HG03064 (cell line): ENCODE measurements at regions not wholly inside any gene's neighbourhood (a gene's known extent, or its start where the extent isn't known, plus 50 kb on each side); places are given as distances from the start of the nearest gene placed in this dataset.

ENCODE experiments used
- ATAC-seq: cut with Tn5 transposase; IDR thresholded peaks from one replicate; pipeline ENCODE4 v1.9.1; 2021; ENCODE audit warnings: low read depth; ENCODE audit not compliant: unreplicated experiment

DNA sequence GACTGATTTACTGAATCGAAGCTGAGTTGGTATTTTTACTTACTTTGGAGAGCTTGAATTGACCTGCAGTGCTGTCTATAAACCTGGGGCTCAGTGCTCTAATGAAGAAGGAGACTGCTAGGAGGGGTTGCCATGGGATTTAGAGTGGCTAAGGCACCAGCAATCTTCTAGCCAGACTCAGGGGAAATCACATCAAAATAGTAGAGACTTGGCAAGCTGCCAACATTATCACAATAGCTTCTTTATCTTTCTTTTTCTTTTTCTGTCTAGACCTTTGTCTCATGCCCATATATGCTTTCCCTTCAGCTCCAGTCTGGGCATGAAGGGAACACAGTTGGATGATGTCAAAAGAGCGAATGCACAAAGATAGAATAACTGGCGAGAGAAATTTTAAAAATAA, 301.1 kb upstream of the DPYD start:
- no peak for ATAC-seq

DNA sequence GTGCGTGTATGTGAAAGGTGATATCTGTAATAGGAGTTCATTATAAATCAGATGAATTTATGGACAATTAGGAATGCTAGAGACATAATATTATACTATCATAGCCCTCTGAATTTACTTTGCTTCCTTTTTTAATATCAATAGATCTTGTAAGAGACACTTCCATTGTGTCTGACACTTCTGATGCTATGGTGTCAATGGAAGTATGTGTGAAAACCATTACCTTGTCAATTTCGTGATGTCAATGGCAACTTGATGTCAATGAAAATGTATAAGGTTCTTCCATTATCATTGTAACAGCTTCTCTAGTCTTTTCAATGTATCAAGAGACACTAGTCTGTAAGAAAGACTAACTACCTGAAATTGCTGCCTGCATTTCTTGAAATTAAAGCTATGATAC, 296.8 kb upstream of the DPYD start:
- ATAC-seq = no peak

GRCh38 chr1:98216304-98216703, 295.5 kb upstream of the DPYD start:
- ATAC-seq = no peak

DNA sequence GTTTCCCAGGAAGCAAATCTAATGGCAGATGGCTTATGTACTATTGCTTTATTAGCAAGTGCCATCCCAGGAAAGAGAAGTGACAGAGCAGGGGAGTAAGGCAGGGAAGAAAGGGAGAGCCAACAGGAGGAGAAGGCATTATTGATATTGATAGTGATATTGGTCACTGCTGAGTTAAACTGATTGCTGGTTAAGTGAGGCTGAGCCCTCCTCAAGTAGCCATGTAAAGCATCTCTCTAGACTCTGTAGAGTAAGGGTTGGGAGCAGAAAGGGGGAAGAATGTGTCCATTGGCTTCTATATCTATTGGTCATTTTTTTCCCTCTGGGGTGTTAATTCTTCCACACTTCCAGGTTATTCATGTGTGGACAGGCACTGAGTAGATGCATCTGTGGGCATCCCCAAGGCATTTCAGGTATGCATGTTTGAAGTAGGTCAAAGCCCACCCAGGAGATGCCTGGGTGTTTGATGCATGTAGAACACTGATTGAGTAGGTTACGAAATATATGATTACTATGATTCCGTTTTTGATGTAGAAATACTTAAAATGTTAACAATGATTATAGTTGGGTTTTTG, 290.5 kb upstream of the DPYD start:
- no peak for ATAC-seq

DNA sequence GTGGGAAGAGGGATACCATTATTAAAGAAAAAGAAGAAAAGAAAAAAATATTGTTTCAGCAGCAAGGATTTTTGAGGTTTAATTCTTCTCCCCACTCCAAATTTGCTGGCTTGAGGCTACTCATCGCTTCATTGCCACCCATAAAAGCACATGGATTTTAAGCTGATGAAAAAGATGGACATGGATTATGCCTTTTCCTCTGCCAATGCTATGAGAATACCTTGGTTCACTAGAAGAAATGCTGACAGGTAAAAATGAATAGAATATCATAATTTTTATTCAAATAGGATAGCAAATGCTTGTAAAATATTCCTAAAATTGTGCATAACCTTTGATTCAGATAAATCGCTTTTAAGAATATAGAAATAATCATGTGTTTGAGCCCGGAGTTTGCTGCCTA, 289.7 kb upstream of the DPYD start:
- ATAC-seq = no peak

- ATAC-seq = no peak
These were observed 289.2 kb upstream of the DPYD start for GRCh38 chr1:98210064-98210463.

DNA sequence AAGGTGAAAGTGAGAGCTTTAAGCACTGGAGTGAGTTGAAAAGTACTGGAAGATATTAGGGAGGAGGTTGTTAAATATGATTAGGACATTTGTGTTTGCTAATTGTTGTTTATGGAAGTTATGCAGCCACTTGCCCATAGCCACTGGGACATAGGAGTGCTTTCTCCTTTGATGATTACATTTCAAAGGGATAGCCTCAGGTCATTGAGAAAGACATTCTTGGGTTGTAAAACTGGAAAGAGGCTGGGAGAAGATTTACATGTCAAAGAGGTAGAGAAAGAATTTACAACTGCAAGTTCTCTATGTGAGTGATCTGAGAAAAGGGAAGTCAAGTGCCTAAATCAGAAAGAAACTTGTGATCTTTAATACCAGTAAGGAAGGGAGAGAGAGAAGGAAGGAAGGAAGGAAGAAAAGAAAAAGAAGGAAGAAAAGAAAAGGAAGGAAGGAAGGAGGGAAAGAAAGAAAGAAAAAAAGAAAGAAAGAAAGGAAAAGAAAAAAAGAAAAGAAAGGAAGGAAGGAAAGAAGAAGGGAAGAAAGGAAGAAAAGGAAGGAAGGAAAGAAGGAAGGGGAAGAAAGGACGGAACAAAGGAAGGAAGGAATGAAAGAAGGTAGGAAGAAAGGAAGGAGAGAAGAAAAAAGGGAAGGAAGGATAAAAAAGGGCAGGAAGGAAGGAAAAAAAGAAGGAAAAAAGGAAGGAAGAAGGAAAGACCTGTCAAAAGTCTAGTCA, 284.6 kb upstream of the DPYD start:
- no peak for ATAC-seq

DNA sequence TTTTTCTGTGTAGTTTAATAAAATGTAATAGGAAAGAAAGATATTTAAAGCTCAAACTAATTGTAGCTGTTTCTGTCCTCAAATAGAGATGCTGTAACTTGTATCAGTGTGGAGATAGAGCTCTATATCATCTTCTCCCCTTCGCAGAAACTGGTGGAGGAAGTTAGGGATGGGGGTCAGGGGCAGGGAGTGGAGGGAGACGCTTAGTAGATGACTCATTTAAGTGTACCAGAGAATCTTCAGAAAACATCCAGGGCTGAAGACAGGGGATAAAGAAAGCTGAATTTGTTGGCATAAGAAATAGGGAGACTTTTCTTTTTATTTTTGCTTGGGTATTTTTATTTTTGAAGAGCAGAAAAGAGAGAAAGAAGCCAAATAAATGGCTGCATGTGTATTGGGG, 282.6 kb upstream of the DPYD start:
- ATAC-seq = no peak

GRCh38 chr1:98201666-98202081, 280.8 kb upstream of the DPYD start:
- ATAC-seq = no peak

DNA sequence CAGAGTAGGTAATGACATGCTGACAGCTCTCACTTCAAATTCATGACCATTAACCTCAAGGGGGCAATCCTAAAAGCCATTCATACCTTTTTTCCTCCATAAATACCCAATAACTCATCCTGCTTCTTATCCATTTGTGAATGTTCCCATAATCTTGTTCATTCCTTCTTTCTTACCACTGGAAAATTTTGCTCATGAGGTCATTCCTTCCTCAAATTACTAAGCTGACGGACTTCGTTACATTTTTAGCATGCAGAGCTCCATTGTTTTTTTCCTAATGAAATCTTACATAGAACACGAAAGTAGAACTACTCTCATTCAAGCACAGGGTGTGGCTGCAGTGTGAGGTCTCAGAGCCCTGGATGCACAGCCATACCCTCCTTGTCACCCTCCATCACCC, 276.5 kb upstream of the DPYD start:
- ATAC-seq = no peak

DNA sequence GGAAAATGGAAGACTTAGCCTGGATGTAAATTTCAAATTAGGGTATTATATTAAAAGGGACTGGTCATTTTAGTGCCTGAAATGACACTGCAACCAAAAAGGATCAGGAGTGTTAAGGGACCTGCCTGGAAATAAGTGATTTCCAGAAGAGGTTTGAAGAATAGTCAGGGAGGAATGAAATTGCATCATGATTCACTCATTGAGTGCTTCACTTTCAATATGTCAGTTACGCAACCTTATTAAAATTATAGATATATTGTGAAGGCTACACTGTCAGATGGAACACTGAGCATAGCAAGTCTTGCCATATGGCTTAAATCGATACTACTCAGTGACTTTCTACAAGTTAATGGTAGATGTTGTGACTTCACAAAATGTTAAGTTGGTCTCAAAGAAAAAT, 275.2 kb upstream of the DPYD start:
- ATAC-seq = no peak

- ATAC-seq = no peak
These were observed 267.9 kb upstream of the DPYD start for GRCh38 chr1:98188774-98189173.

GRCh38 chr1:98184856-98185255, 264.0 kb upstream of the DPYD start:
- no peak for ATAC-seq

GRCh38 chr1:98181036-98181764, 260.4 kb upstream of the DPYD start:
- ATAC-seq = no peak

DNA sequence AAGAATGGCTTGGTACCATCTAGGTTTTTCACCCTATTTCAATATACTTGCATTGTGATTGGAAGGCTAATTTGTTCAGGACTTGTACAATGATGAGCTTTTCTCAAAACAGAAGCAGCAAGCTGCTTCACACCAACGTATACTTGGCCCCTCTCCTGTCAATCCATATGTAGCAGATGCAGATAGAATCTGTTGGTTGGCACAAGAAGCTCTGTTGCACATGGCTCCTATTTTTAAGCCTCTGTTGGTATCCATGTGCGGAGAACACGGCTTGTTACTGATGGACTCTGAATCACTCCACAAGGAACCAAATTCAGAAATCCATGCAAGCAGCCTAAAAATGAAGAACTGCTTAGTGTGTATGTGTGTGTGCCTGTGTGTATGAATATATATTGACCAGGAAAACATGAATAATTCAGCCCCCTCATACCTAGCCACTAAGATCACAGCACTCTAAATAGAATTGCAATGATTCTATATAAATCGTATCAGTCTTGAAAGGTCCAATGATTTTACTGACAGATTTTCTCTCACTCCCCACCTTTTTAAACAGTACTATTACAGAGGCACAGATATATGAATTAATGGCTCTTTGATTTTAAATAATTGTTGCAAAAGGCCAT, 258.4 kb upstream of the DPYD start:
- ATAC-seq = no peak

DNA sequence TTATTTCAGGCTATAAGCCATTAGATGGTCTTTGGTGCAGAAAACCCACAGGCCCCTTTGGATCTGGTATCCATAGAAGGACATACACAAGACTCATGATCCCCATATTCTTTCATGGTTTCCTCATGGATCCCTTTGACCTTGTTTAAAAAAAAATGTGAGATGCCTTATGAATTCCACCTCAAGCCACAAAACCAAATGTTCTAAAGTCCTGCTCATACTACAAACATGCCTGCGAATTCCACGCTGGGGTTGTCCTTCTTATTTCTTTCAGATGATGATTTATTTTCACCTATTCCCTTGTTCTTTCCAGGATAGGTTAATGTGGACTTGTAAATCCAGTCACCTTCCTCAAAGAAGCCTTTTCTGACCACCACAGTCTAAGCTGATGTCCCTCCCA, 256.9 kb upstream of the DPYD start:
- no peak for ATAC-seq

- no peak for ATAC-seq
These were observed 256.1 kb upstream of the DPYD start for GRCh38 chr1:98176936-98177335.

DNA sequence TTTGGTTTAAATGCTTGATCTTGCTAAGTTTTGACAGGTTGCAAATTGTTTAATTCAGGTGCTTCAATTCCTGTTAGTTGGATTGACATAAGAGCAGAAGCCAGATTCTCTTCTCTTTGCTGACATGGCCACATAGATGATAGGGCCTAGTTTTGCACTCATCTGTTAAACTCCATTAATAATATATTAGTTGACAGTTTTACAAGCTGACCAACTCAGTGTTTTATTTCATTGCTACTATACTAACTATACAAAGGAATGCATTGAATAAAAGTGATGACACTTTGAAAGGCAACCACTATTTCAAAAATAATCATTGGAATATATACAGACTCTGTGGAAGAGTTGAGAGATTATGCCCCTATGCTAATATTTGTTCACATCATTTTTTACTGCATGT, 255.6 kb upstream of the DPYD start:
- no peak for ATAC-seq

GRCh38 chr1:98172578-98172977, 251.7 kb upstream of the DPYD start:
- no peak for ATAC-seq

- no peak for ATAC-seq
These were observed 251.2 kb upstream of the DPYD start for GRCh38 chr1:98172022-98172421.

- ATAC-seq = no peak
These were observed 243.7 kb upstream of the DPYD start for GRCh38 chr1:98164509-98164908.
